ENCODE measurements at regions not wholly inside any gene's neighbourhood (a gene's known extent, or its start where the extent isn't known, plus 50 kb on each side); places are given as distances from the start of the nearest gene placed in this dataset.

DNA sequence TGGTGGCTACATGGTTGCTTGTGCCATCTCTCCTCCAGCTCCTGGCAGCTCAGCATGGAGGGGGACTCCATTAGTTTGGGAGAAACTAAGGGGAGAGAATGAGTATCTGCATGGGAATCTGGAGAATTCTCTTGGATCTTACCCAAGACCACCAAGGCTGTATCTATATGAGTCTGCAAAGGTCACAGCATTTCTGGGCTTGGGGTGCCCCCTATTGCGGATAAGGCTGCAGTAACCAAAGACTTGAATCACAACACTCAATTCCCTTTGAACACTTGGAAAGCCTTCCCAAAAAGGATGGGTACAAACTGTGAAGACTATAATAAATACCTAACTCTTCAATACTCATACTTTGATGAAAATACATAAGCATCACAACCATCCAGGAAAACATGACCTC lies 623.5 kb upstream of the NR3C2 start:
- Histone ChIP-seq H3K4me3 (no peak overlapping the region), H3K4me1 (ENCODE audit: low read depth) (no peaks in the 10 kb centered on the region), H3K27ac (no peak overlapping the region), H3K36me3 (no peaks in the 10 kb centered on the region), H3K9me3 (ENCODE audit: low read depth) (no peaks in the 10 kb centered on the region), H3K27me3 (no peaks in the 10 kb centered on the region)
- TF ChIP-seq, protein P1, sequence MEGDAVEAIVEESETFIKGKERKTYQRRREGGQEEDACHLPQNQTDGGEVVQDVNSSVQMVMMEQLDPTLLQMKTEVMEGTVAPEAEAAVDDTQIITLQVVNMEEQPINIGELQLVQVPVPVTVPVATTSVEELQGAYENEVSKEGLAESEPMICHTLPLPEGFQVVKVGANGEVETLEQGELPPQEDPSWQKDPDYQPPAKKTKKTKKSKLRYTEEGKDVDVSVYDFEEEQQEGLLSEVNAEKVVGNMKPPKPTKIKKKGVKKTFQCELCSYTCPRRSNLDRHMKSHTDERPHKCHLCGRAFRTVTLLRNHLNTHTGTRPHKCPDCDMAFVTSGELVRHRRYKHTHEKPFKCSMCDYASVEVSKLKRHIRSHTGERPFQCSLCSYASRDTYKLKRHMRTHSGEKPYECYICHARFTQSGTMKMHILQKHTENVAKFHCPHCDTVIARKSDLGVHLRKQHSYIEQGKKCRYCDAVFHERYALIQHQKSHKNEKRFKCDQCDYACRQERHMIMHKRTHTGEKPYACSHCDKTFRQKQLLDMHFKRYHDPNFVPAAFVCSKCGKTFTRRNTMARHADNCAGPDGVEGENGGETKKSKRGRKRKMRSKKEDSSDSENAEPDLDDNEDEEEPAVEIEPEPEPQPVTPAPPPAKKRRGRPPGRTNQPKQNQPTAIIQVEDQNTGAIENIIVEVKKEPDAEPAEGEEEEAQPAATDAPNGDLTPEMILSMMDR (IDR thresholded peaks at IDR 0.05; ENCODE audit: low read depth, low read length), result no peak
- DNase-seq (ENCODE audit: low read depth in 1 of 2, low spot score in 1 of 2), result no peak

DNA sequence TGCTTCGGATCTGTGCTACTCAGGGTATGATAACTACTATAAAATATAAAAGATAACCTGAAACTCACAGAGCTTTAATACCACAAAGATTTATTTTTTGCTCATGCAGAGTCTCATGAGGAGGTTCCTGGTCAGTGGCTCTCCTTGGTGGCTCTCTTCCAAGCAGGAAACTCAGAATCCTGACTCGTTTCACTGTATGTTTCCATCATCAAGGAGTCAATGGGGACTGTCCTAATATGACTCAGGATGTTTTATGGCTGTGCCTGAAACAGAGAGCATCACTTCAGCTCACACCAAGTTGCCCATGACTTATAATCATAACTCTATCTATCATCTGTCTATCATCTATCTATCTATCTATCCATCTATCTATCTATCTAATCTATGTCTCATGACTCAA lies 620.8 kb upstream of the NR3C2 start:
- H3K36me3 ChIP-seq, result no peaks in the 10 kb centered on the region
- no peaks in the 10 kb centered on the region for H3K9me3 ChIP-seq (ENCODE audit: low read depth)
- no peak for DNase-seq (ENCODE audit: low read depth in 1 of 2, low spot score in 1 of 2)
- no peak overlapping the region for H3K27ac ChIP-seq
- no peak overlapping the region for H3K4me3 ChIP-seq
- no peaks in the 10 kb centered on the region for H3K27me3 ChIP-seq
- no peaks in the 10 kb centered on the region for H3K4me1 ChIP-seq (ENCODE audit: low read depth)
- TF ChIP-seq, protein P1 (IDR thresholded peaks at IDR 0.05; ENCODE audit: low read depth, low read length), result no peak

DNA sequence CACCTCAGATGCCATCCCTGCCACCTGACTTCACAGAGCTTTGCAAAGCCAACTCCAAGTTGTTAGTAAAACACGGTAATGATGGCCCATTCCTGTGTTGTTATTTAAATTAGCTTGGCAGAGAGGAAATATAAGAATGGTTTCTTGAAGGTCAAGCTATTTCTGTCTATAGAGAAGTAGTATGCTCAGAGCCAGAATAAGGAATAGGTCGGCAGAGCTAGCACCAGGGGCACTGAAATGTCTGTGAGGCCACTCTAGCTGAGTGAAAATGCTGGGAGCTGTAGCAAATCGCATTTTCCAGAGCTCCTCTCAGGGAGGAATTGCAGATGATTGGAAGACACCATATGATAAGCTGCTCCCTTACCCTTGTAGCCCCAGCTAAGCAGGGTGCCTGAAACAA lies 615.4 kb upstream of the NR3C2 start:
- no peak overlapping the region for H3K4me3 ChIP-seq
- no peak overlapping the region for H3K27ac ChIP-seq
- H3K9me3 ChIP-seq (ENCODE audit: low read depth), result no peaks in the 10 kb centered on the region
- TF ChIP-seq, protein P1 (IDR thresholded peaks at IDR 0.05; ENCODE audit: low read depth, low read length), result no peak
- no peaks in the 10 kb centered on the region for H3K27me3 ChIP-seq
- H3K36me3 ChIP-seq, result no peaks in the 10 kb centered on the region
- no peaks in the 10 kb centered on the region for H3K4me1 ChIP-seq (ENCODE audit: low read depth)
- DNase-seq (ENCODE audit: low read depth in 1 of 2, low spot score in 1 of 2), result peak in 1 of 2 donors; percentile 2

DNA sequence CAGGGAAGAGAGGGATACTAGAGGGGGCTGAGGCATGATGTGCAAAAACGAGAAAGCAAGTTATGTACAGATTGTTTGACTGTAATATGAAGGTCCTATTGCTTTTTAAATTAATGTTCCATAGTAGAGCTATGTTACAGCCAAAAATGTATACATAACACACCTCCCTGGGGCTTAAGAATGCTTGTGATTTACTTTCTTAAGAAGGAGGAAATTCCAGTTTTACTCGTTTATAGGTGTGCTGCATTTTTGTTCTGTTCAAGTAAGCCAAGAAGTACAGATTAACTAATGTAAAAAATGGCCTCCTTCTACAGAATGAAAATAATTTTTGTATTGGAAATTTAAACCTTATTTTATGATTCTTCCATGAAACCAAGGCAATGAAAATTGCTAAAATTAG lies 614.4 kb upstream of the NR3C2 start:
- DNase-seq (ENCODE audit: low read depth in 1 of 2, low spot score in 1 of 2), result no peak
- Histone ChIP-seq H3K4me3 (no peak overlapping the region), H3K9me3 (ENCODE audit: low read depth) (no peaks in the 10 kb centered on the region), H3K4me1 (ENCODE audit: low read depth) (no peaks in the 10 kb centered on the region), H3K36me3 (no peaks in the 10 kb centered on the region), H3K27ac (no peak overlapping the region), H3K27me3 (no peaks in the 10 kb centered on the region)
- TF ChIP-seq, protein P1 (IDR thresholded peaks at IDR 0.05; ENCODE audit: low read depth, low read length), result no peak

DNA sequence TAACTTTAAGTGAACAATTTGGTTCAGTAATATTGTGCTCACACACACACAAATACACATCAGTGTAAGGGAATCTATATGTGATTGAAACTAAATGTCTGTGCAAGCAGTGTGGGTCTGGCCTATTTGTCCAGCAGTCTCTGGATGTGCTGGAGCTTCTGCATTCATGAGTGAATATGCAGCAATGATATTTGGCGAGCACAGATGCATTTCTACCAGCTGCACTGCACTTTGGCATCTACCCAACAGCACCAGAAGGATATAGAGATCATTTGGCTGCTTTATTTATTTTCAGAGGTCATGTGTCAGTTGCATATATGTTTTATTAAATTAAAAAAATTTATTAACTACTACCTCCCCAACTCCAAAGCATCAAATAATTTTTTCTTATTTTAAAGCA lies 613.4 kb upstream of the NR3C2 start:
- no peaks in the 10 kb centered on the region for H3K36me3 ChIP-seq
- no peaks in the 10 kb centered on the region for H3K4me1 ChIP-seq (ENCODE audit: low read depth)
- TF ChIP-seq, protein P1 (IDR thresholded peaks at IDR 0.05; ENCODE audit: low read depth, low read length), result no peak
- H3K9me3 ChIP-seq (ENCODE audit: low read depth), result no peaks in the 10 kb centered on the region
- H3K27ac ChIP-seq, result no peak overlapping the region
- no peaks in the 10 kb centered on the region for H3K27me3 ChIP-seq
- DNase-seq (ENCODE audit: low read depth in 1 of 2, low spot score in 1 of 2), result no peak
- no peak overlapping the region for H3K4me3 ChIP-seq

DNA sequence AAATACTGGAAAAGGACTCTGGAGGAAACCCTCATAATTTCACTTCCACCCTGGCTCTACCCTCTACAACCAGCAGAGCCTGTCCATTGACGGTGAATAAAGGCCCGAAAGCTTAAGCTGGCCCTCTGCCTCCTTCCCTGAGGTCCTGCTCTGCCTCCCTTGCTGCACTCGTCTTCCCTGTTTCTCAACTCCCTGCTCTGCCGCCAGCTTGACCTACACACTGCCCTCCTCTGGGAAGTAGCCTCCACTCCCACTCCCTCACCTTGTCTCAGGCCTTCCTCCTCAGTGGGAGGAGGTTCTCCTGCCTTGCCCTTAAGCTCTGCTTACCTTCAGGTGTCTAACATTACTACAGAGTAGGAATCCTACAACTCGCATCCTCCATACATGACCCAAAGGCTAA lies 608.6 kb upstream of the NR3C2 start:
- Histone ChIP-seq H3K27me3 (no peaks in the 10 kb centered on the region), H3K9me3 (ENCODE audit: low read depth) (no peaks in the 10 kb centered on the region), H3K27ac (no peak overlapping the region), H3K36me3 (no peaks in the 10 kb centered on the region), H3K4me3 (no peak overlapping the region), H3K4me1 (ENCODE audit: low read depth) (no peaks in the 10 kb centered on the region)
- TF ChIP-seq, protein P1 (IDR thresholded peaks at IDR 0.05; ENCODE audit: low read depth, low read length), result no peak
- no peak for DNase-seq (ENCODE audit: low read depth in 1 of 2, low spot score in 1 of 2)
